ENCODE measurements at regions not wholly inside any gene's neighbourhood (a gene's known extent, or its start where the extent isn't known, plus 50 kb on each side); places are given as distances from the start of the nearest gene placed in this dataset.

- Mint-ChIP-seq H3K9me3 (peaks cover 4% of the 10 kb centered on the region), H3K36me3 (ENCODE audit: low read depth) (no peaks in the 10 kb centered on the region), H3K27me3 (ENCODE audit: insufficient read depth) (0 out of 2 replicates have a peak, but pooled peaks cover 2% of the 10 kb centered on the region), H3K27ac (no peak overlapping the region), H3K4me3 (no peak overlapping the region), H3K4me1 (ENCODE audit: low read depth) (peaks cover 9% of the 10 kb centered on the region; the same call in 1 of the 2 replicates)
- DNase-seq = no peak
- TF ChIP-seq, protein P1, sequence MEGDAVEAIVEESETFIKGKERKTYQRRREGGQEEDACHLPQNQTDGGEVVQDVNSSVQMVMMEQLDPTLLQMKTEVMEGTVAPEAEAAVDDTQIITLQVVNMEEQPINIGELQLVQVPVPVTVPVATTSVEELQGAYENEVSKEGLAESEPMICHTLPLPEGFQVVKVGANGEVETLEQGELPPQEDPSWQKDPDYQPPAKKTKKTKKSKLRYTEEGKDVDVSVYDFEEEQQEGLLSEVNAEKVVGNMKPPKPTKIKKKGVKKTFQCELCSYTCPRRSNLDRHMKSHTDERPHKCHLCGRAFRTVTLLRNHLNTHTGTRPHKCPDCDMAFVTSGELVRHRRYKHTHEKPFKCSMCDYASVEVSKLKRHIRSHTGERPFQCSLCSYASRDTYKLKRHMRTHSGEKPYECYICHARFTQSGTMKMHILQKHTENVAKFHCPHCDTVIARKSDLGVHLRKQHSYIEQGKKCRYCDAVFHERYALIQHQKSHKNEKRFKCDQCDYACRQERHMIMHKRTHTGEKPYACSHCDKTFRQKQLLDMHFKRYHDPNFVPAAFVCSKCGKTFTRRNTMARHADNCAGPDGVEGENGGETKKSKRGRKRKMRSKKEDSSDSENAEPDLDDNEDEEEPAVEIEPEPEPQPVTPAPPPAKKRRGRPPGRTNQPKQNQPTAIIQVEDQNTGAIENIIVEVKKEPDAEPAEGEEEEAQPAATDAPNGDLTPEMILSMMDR (IDR thresholded peaks at IDR 0.05) = no peak
These were observed 610.7 kb downstream of the PLPP3 start for GRCh38 chr1:55968661-55969060.

DNA sequence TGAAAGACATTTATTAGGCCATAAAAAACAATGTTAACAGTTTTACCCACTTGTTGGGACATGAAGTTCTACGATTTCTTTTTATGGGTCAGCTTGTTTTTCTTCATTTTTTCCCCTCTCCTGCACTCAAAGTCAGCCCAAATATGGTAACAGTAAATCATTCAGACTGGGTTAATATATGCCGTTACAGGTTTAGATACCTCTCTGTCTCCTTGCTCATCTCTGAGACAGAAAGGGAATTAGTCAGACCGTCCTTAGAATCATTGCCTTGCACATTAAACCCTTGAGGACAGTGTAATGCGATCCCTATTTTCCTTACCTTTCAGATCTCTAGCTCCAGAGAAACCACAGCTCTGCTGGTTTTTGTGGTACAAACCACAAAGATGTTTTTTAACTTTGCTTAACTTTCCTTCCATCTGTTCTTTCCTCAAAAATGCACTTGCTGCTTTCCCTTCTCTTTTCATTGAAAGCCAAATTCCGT lies 613.3 kb downstream of the PLPP3 start:
- Mint-ChIP-seq H3K4me1 (ENCODE audit: low read depth) (peaks cover 7% of the 10 kb centered on the region; the same call in 1 of the 2 replicates), H3K36me3 (ENCODE audit: low read depth) (no peaks in the 10 kb centered on the region), H3K9me3 (peaks cover 6% of the 10 kb centered on the region; the same call in 1 of the 2 replicates), H3K4me3 (no peak overlapping the region), H3K27ac (no peak overlapping the region), H3K27me3 (ENCODE audit: insufficient read depth) (peaks cover 8% of the 10 kb centered on the region; the same call in 1 of the 2 replicates)
- TF ChIP-seq, protein P1 (IDR thresholded peaks at IDR 0.05) = no peak
- no peak for DNase-seq

- Mint-ChIP-seq H3K4me1 (ENCODE audit: low read depth) (peaks cover 7% of the 10 kb centered on the region; the same call in 1 of the 2 replicates), H3K36me3 (ENCODE audit: low read depth) (no peaks in the 10 kb centered on the region), H3K27me3 (ENCODE audit: insufficient read depth) (peaks cover 11% of the 10 kb centered on the region), H3K27ac (no peak overlapping the region), H3K4me3 (no peak overlapping the region), H3K9me3 (peaks cover 6% of the 10 kb centered on the region; the same call in 1 of the 2 replicates)
- DNase-seq = no peak
- TF ChIP-seq, protein P1 (IDR thresholded peaks at IDR 0.05) = no peak
These were observed 616.9 kb downstream of the PLPP3 start for GRCh38 chr1:55962472-55962871.

GRCh38 chr1:55959136-55959548 lies 620.2 kb downstream of the PLPP3 start:
- no peak overlapping the region for H3K27ac Mint-ChIP-seq
- TF ChIP-seq, protein P1 (IDR thresholded peaks at IDR 0.05) = no peak
- peaks cover 8% of the 10 kb centered on the region for H3K4me1 Mint-ChIP-seq (ENCODE audit: low read depth)
- peaks cover 9% of the 10 kb centered on the region for H3K27me3 Mint-ChIP-seq (ENCODE audit: insufficient read depth)
- no peaks in the 10 kb centered on the region for H3K36me3 Mint-ChIP-seq (ENCODE audit: low read depth)
- DNase-seq = no peak
- H3K4me3 Mint-ChIP-seq = no peak overlapping the region
- H3K9me3 Mint-ChIP-seq = peaks cover 6% of the 10 kb centered on the region; the same call in 1 of the 2 replicates

DNA sequence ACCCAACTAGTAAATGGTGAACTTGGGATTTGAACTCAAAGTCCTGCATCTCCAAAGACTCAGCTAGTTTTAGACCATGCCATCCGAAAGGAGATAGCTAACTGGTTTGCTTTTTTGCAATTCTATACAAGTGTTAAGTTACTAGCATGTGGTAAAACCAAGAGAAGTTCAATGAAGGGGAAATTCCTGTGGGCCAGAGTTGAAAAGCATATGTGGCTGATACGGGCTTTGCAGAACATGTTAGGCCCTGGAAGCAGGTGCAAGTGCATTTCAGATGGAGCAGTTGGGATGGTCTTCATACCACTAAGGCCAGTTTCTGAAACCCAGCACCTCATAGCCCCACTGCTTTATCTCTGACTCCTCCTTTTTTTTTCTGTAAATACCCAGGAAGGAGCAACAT lies 620.9 kb downstream of the PLPP3 start:
- Mint-ChIP-seq H3K4me3 (no peak overlapping the region), H3K27ac (no peak overlapping the region), H3K36me3 (ENCODE audit: low read depth) (no peaks in the 10 kb centered on the region), H3K4me1 (ENCODE audit: low read depth) (peaks cover 8% of the 10 kb centered on the region), H3K27me3 (ENCODE audit: insufficient read depth) (peaks cover 9% of the 10 kb centered on the region), H3K9me3 (peaks cover 6% of the 10 kb centered on the region; the same call in 1 of the 2 replicates)
- DNase-seq = no peak
- TF ChIP-seq, protein P1 (IDR thresholded peaks at IDR 0.05) = no peak
